ENCODE measurements at regions not wholly inside any gene's neighbourhood (a gene's known extent, or its start where the extent isn't known, plus 50 kb on each side); places are given as distances from the start of the nearest gene placed in this dataset.
"Not testable (repeated sequence)": the region's sequence is repeated elsewhere in the genome, so short reads cannot be mapped to it uniquely, and the experiment has no call there.

- DNase-seq (ENCODE audit: low read depth), result no peak
Observed at GRCh38 chr4:86481440-86481839, 112.7 kb upstream of the PTPN13 start.

DNA sequence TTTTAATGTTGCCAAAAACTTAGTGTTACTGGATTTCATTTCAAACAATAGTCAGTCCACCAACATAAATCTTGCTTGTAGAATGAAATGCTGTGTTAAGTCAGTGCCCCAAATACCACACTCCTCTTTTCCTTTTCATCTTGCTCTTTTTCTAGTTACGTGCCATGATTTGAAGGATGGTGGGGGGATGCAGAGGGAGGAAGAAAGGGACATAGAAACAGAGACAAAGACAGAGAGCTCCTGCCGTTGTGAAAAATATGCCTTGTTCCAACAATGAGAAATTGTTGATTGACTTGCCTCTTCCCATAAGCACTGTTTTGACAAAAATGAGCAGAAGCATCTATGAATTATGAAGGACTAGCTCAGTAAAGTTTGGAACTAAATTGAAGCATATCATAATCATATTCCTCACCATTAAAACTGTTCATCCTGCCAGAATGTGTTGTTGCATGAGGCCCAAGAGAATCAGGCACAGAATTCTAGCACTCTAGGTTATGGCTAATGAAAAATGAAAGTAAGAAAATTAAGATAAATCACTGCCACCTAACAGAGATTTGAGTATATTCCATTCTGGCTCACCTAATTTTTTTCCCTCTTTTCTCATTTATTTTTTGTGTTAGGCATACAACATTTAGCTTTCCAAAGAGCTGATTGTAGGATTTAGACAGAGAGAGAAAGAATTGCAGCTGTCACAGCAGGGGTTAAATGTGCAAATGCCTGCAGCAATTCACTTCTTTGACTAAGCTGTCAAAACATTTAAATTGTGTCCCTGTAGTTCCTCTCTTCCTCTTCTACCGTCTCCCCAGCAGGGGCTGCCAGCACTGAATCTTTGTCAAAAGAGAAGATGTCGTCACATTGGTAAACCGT, 111.6 kb upstream of the PTPN13 start:
- no peak for DNase-seq (ENCODE audit: low read depth)

- no peak for DNase-seq (ENCODE audit: low read depth)
Observed at GRCh38 chr4:86483173-86483490, 111.0 kb upstream of the PTPN13 start.

- no peak for DNase-seq (ENCODE audit: low read depth)
Observed at GRCh38 chr4:86483773-86484172, 110.3 kb upstream of the PTPN13 start.

GRCh38 chr4:86484241-86484640, 109.9 kb upstream of the PTPN13 start:
- DNase-seq (ENCODE audit: low read depth), result no peak

DNA sequence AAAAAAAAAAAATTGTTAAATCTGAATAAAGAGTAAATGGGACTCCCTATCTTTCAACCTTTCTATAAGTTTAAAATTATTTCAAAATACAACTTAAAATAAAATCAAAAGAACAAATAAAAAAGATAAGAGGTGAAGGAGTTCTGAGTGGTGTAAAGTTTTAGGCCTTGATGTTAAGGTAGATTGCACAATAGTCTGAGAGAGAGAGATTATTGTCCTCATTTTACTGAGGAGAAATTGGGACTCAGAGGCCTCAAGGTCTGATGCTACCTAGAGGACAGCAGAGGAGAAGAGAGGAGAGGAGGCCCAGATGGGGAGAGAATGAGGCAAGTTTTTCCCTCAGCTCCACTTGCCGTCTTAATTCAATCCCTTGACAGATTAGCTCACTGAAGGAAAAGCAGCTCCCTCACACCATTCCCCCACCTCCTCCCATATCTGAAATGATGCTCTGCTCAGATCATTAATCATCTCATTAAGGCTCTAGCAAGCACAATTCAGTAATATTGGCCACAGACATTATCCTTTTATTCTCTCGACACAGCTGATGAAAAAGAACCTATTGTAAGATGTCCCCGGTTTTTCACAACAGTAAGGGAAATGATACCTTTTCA, 106.3 kb upstream of the PTPN13 start:
- DNase-seq (ENCODE audit: low read depth), result no peak

DNA sequence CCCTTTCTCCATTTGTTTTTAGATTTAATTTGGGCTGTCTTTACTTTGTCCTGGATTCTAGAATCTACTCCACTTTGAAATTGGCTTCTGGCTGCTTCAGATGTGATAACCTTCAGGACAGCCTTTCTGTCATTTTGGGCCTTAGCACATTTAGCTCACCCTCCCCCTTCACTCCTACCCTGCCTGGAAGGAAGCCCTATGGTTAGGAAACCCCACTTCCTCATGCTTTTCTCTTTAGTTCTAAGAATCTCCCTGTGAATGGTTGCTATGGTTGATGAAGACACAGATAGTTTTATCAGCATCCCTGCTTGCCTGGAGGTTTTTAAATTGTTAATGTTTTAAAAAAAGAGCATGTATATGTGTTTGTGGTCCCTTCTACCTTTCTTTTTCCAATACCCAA, 100.7 kb upstream of the PTPN13 start:
- DNase-seq (ENCODE audit: low read depth), result no peak

DNA sequence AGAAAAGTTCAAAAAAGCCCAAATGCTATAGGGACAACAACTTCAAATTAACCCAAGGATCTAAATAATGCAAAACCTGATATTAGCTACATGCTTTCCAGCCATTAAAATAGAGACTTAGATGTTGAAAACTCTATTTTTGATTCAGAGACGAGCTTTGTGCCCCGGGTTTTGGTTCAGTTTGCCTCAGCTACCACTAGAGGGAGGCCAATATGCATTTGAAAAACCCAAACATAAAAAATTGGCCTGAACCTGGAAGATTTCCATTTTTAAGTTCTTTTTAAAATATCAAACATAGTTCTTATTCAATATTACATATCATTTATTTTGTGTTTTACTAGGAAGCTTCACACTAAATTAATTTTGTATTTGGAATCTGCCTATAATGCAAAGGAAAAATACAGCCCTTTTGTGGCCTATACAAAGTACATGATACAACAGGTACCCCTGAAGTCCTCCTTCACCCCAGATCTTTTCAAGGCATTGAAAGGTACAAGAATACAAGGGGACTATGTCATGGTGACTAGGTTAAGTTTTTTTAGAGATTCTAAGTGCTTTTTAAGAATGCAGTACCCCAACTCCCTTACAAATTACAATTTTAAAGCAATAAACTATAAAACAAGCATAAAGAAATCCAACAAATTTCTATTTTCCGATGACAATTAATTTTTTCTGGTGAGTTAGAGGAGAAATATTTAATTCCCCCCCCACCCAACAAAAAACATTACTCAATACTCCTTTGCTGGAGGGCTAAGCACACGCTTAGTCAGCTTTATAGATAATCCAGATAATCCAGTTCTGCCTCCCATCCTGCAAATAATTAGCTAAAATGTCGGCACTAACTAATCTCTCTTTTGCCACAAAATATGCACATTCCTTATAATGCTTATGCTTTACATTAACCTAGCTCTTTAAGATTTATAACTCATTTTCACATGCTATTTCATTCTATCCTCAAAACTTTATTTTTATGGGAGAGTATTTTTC, 97.7 kb upstream of the PTPN13 start:
- no peak for DNase-seq (ENCODE audit: low read depth)

DNA sequence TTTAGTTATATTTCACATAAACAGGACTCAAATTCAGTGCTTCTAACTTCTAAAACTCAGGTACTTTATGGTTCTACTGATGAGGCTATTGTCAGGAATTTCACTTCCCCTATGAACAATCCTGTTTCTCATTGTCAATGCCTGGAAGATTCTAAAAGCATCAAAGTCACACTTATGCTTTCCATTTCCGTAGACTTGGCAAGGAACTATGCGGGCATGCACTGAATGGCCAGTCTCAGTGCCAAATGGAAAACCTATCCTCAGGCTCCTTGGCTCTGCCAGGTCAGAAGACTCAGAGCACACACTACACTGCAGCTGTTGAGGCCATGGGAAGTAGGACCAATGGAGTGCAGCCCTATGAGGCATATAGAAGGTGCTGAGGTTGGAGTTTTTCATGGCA, 97.0 kb upstream of the PTPN13 start:
- DNase-seq (ENCODE audit: low read depth), result no peak

GRCh38 chr4:86497980-86498862, 95.9 kb upstream of the PTPN13 start:
- peak; percentile 40 for DNase-seq (ENCODE audit: low read depth)

DNA sequence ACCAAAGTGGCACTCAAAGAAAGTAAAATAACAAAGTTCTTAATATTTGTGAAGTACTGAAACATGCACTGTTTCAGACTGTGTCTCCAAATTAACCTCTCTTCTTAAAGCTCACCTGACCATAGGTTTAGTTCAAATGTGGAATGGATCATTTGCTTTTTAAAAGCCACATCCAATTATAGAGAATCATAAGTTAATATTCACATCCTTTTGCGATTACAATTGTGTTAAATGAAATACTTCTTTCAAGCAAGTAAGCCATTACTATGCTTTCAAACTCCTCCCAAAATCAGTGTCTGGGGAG, 95.3 kb upstream of the PTPN13 start:
- DNase-seq (ENCODE audit: low read depth), result no peak

GRCh38 chr4:86500527-86500926, 93.6 kb upstream of the PTPN13 start:
- no peak for DNase-seq (ENCODE audit: low read depth)

GRCh38 chr4:86502081-86502480, 92.0 kb upstream of the PTPN13 start:
- DNase-seq (ENCODE audit: low read depth), result no peak

DNA sequence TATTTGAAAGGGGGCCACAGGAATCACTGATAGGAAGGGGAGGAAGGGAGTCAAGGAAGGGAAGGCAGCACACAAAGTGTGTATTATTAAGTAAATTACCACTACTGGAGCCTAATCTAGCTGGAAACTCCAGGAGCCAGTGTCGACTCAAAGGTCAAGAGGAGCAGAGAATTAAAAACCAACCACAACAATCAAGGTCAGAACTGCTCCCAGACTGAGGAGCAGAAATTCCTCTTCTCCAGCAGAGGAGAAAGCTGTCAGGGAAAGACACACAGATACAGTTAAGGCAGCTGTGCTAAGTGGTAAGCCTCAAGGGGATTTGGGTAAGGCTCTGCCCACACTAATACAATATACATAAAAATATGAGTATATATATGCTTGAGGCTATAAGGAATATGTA, 87.5 kb upstream of the PTPN13 start:
- no peak for DNase-seq (ENCODE audit: low read depth)

GRCh38 chr4:86508436-86508835, 85.7 kb upstream of the PTPN13 start:
- DNase-seq (ENCODE audit: low read depth), result no peak

GRCh38 chr4:86511590-86511989, 82.5 kb upstream of the PTPN13 start:
- DNase-seq (ENCODE audit: low read depth), result no peak

- no peak for DNase-seq (ENCODE audit: low read depth)
Observed at GRCh38 chr4:86512631-86513030, 81.5 kb upstream of the PTPN13 start.

DNA sequence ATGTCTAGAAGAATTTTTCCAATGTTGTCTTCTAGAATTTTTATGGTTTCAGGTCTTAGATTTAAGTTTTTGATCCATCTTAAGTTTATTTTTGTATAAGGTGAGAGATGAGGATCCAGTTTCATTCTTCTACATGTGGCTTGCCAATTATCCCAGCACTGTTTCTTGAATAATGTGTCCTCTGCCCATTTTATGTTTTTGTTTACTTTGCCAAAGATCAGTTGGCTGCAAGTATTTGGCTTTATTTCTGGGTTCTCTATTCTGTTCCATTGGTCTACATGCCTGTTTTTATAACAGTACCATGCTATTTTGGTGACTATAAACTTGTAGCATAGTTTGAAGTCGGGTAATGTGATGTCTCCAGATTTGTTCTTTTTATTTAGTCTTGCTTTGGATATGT, 78.2 kb upstream of the PTPN13 start:
- not testable (repeated sequence) for DNase-seq (ENCODE audit: low read depth)

DNA sequence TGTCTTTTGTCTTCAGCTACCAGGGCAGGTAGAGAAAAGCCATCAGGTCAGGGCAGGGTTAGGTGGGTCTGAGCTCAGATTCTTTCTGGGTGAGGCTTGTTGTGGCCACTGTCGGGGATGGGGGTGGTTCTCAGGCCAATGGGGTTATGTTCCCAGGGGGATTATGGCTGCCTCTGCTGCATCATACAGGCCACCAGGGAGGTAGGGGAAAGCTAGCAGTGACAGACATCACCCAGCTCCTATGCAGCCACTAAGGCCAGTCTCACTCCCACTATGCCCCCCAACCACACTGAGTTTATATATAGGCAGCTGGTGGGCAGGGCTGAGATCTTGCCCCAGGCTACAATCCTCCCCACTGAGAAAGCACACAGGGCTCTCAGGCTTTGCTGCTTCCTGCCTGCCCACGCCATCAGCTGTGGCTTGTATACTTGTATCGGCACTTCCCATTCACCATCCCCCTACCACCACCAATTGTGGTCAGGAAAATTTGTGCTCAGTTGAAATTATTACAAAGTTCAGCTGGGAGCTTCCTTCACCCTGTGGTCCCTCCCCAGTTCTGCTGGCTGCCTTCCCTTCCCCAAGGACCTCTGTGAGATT, 72.6 kb upstream of the PTPN13 start:
- no peak for DNase-seq (ENCODE audit: low read depth)

GRCh38 chr4:86522349-86522748, 71.8 kb upstream of the PTPN13 start:
- no peak for DNase-seq (ENCODE audit: low read depth)

DNA sequence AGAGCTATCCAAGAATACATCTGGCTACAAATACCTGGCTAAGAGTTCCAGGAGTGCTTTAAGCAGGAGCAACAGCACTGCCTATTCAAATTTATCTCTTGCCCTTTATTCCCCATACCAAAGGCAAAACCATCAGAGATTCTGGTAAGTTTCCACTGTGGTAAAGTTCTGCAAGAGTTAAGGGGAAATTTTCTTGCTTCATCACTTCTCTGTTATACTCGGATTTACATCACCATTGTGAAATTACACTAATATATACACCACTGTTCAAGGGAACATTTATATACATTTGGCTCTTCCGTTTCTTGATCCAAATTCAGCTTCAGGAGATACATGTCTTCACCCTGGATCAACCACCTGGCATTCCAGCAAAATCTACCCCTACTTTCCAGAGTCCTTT, 70.8 kb upstream of the PTPN13 start:
- DNase-seq (ENCODE audit: low read depth), result no peak

Data from stromal cell of bone marrow (primary cell).